Spleen (tissue), 11 donors: ENCODE measurements at regions not wholly inside any gene's neighbourhood (a gene's known extent, or its start where the extent isn't known, plus 50 kb on each side); places are given as distances from the start of the nearest gene placed in this dataset.

Experiments
- DNase-seq: peaks from one replicate; pipeline ENCODE4 v3.0.0-alpha.2; 2020
- H3K27ac ChIP-seq, 8 donors: fragments of 200-600 bp; sonication (generic) in 7 of 8; 1 replicate in 4 of 8; 2 replicates in 4 of 8; pipeline versions ENCODE4 v1.5.0 to v1.8.0; 2016 to 2021; ENCODE audit warnings: inconsistent platforms in 4 of 8, mild to moderate bottlenecking in 4 of 8, moderate library complexity in 1 of 8
- H3K27me3 ChIP-seq, 7 donors: fragments of 200-600 bp; sonication (generic) in 6 of 7; replicated peaks in 1 of 7; 1 replicate in 4 of 7; 2 replicates in 3 of 7; pipeline versions ENCODE4 v1.5.0 to v1.8.0; 2016 to 2021; ENCODE audit warnings: inconsistent platforms in 3 of 7, mild to moderate bottlenecking in 1 of 7
- H3K36me3 ChIP-seq, 6 donors: fragments of 200-600 bp; sonication (generic) in 5 of 6; 1 replicate in 4 of 6; 2 replicates in 2 of 6; pipeline versions ENCODE4 v1.5.0 to v1.8.0; 2016 to 2021; ENCODE audit warnings: inconsistent platforms in 2 of 6
- H3K4me1 ChIP-seq, 6 donors: fragments of 200-600 bp; sonication (generic) in 5 of 6; 1 replicate in 3 of 6; 2 replicates in 3 of 6; pipeline versions ENCODE4 v1.5.0 to v1.8.0; 2016 to 2021; ENCODE audit warnings: inconsistent platforms in 3 of 6
- H3K4me3 ChIP-seq, 8 donors: fragments of 200-600 bp; sonication (generic) in 7 of 8; 1 replicate in 4 of 8; 2 replicates in 4 of 8; pipeline versions ENCODE4 v1.5.0 to v1.8.0; 2016 to 2021; ENCODE audit warnings: inconsistent platforms in 4 of 8, mild to moderate bottlenecking in 4 of 8, moderate library complexity in 2 of 8
- H3K9me3 ChIP-seq, 8 donors: fragments of 200-600 bp; sonication (generic) in 7 of 8; 1 replicate in 4 of 8; 2 replicates in 4 of 8; pipeline versions ENCODE4 v1.5.0 to v1.8.0; 2016 to 2021; ENCODE audit warnings: inconsistent platforms in 4 of 8
- CTCF ChIP-seq, 11 experiments: fragments of 200-600 bp in 7 of 11; fragments of 450-650 bp in 4 of 11; sonication (generic) in 4 of 11; IDR thresholded peaks in 8 of 11; conservative IDR thresholded peaks in 3 of 11; 1 replicate in 7 of 11; 2 replicates in 4 of 11; pipeline versions ENCODE4 v1.4.0 to v1.8.0; 2016 to 2021; ENCODE audit warnings: antibody characterized with exemption in 11 of 11, inconsistent platforms in 4 of 11, mild to moderate bottlenecking in 1 of 11
- POLR2A ChIP-seq, 3 donors: fragments of 450-650 bp; IDR thresholded peaks; one replicate each; pipeline ENCODE4 v1.5.1; 2017; ENCODE audit warnings: antibody characterized with exemption in 3 of 3, mild to moderate bottlenecking in 1 of 3
- POLR2AphosphoS5 ChIP-seq, 3 donors: sonication (generic); formaldehyde crosslinking; IDR thresholded peaks; one replicate each; pipeline ENCODE4 v1.5.1; 2017; ENCODE audit warnings: antibody characterized with exemption in 3 of 3
- WGBS, 5 donors: extraction: QIAGEN DNeasy Blood & Tissue Kit in 3 of 5; methylation state at CpG; one replicate each; pipeline versions ENCODE4 v1.1.5 to v1.1.7; 2013 to 2018; 5-methylcytosine and 5-hydroxymethylcytosine counted together
- intact Hi-C: fragments of 100-400 bp; cut with DNase I; formaldehyde crosslinking; loops from one replicate; pipeline ENCODE4 v1.15.0; 2023; ENCODE audit warnings: low total_unique reads
- donor health status: healthy with polysubstance abuse.
- donor health status: DM: no; HTN: no; CAD: no; lungs with moderate emphysema.
- donor health status: DM: no; HTN: no; CAD: no.
- donor health status: Bipolar disorder and iron deficiency.
- donor health status: healthy.
- donor health status: DM: no; HTN: no; CAD: no.
- donor health status: DM: yes; HTN: yes; CAD: no.

GRCh38 chr4:24319387-24319786 is 265.0 kb downstream of the DHX15 start:
- intact Hi-C loops: no loop called here
- no peak overlapping the region for H3K4me3 ChIP-seq
- DNase-seq: no peak
- H3K9me3 ChIP-seq: no peaks in the 10 kb centered on the region
- TF ChIP-seq POLR2A (IDR thresholded peaks at IDR 0.05): no peak
- H3K36me3 ChIP-seq: no peaks in the 10 kb centered on the region
- no peaks in the 10 kb centered on the region for H3K4me1 ChIP-seq
- 72 to 87% (median 77%) methylated on average over 5 of the region's 5 CpGs for WGBS, 5 donors
- no peak overlapping the region for H3K27ac ChIP-seq
- no peaks in the 10 kb centered on the region for H3K27me3 ChIP-seq

- DNase-seq: no peak
Observed at GRCh38 chr4:24315056-24315455, 269.3 kb downstream of the DHX15 start.

GRCh38 chr4:24312261-24312913 is 272.0 kb downstream of the DHX15 start:
- Histone ChIP-seq H3K27ac (no peak overlapping the region), H3K27me3 (no peaks in the 10 kb centered on the region), H3K4me1 (no peaks in the 10 kb centered on the region), H3K9me3 (no peaks in the 10 kb centered on the region), H3K36me3 (no peaks in the 10 kb centered on the region), H3K4me3 (no peak overlapping the region)
- TF ChIP-seq POLR2AphosphoS5 (IDR thresholded peaks at IDR 0.05) (no peak), POLR2A (IDR thresholded peaks at IDR 0.05) (no peak), CTCF (IDR thresholded peaks at IDR 0.05 in 8 of 11, conservative IDR thresholded peaks at IDR 0.05 in 3 of 11) (no peak)
- no peak for DNase-seq
- 83 to 90% (median 84%) methylated on average over 3 of the region's 3 CpGs for WGBS, 5 donors
- intact Hi-C loops: no loop called here

More at GRCh38 chr4:24315056-24315455, 269.3 kb downstream of the DHX15 start:
- no peaks in the 10 kb centered on the region for H3K9me3 ChIP-seq
- no peaks in the 10 kb centered on the region for H3K27me3 ChIP-seq
- TF ChIP-seq POLR2A (IDR thresholded peaks at IDR 0.05) (no peak), CTCF (IDR thresholded peaks at IDR 0.05 in 8 of 11, conservative IDR thresholded peaks at IDR 0.05 in 3 of 11) (no peak), POLR2AphosphoS5 (IDR thresholded peaks at IDR 0.05) (no peak)
- intact Hi-C loops: no loop called here
- no peak overlapping the region for H3K27ac ChIP-seq
- no peaks in the 10 kb centered on the region for H3K4me1 ChIP-seq
- WGBS, 5 donors: 69 to 93% (median 86%) methylated on average over 1 of the region's 1 CpG
- no peaks in the 10 kb centered on the region for H3K36me3 ChIP-seq
- no peak overlapping the region for H3K4me3 ChIP-seq

- intact Hi-C loops: no loop called here
- peaks cover 0 to 4% (median 0%) of the 10 kb centered on the region in 8 donors for H3K9me3 ChIP-seq
- H3K4me1 ChIP-seq: no peaks in the 10 kb centered on the region
- DNase-seq: no peak
- H3K27me3 ChIP-seq: no peaks in the 10 kb centered on the region
- no peak overlapping the region for H3K4me3 ChIP-seq
- TF ChIP-seq CTCF (IDR thresholded peaks at IDR 0.05 in 8 of 11, conservative IDR thresholded peaks at IDR 0.05 in 3 of 11) (no peak), POLR2A (IDR thresholded peaks at IDR 0.05) (no peak), POLR2AphosphoS5 (IDR thresholded peaks at IDR 0.05) (no peak)
- H3K36me3 ChIP-seq: no peaks in the 10 kb centered on the region
- WGBS, 5 donors: 69 to 74% (median 71%) methylated on average over 2 of the region's 2 CpGs
- no peak overlapping the region for H3K27ac ChIP-seq
Observed at GRCh38 chr4:24303926-24304325, 280.4 kb downstream of the DHX15 start.
